ENCODE measurements at regions not wholly inside any gene's neighbourhood (a gene's known extent, or its start where the extent isn't known, plus 50 kb on each side); places are given as distances from the start of the nearest gene placed in this dataset.

DNA sequence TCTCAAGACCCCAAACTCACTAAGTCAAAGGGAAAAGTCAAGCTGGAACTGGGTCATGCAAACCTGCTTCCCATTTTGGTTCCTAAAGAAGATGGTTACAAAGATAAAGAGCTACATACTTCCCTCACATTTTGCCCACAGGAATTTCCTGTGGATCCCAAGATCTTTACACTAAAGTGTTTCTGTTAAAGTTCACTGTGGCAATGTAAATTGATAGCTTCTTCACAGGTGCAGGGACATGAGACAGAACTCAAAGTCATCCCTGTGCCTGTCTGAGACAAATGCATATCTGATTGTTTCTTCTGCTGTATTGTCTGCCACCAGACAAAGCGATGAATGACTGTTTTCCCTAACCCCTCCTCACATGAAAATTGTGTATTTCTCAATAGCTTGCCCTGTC is 567.8 kb downstream of the ZIC1 start:
- TF ChIP-seq ELF4 (IDR thresholded peaks at IDR 0.05) (no peak), SP1 (IDR thresholded peaks at IDR 0.05) (no peak), ARNT (IDR thresholded peaks at IDR 0.05) (no peak), NFRKB (IDR thresholded peaks at IDR 0.05) (no peak), FOXA1 (IDR thresholded peaks at IDR 0.05) (no peak), SUZ12 (IDR thresholded peaks at IDR 0.05) (no peak), FOXK2 (IDR thresholded peaks at IDR 0.05) (no peak), BHLHE40 (IDR thresholded peaks at IDR 0.05; ENCODE audit: borderline replicate concordance) (no peak), TARDBP (IDR thresholded peaks at IDR 0.05) (no peak), PKNOX1 (IDR thresholded peaks at IDR 0.05) (no peak)

Measured in HEK293T (cell line).